NB4 (cell line): ENCODE measurements at regions not wholly inside any gene's neighbourhood (a gene's known extent, or its start where the extent isn't known, plus 50 kb on each side); places are given as distances from the start of the nearest gene placed in this dataset.

Experiments
- CTCF ChIP-seq: IDR thresholded peaks from one replicate; pipeline ENCODE4 v1.5.1; 2012; ENCODE audit warnings: low read depth, low read length
- MYC ChIP-seq: IDR thresholded peaks from 2 replicates; pipeline ENCODE4 v1.6.1; 2011; ENCODE audit warnings: low read depth, low read length

GRCh38 chr3:30256474-30256873, 349.9 kb upstream of the TGFBR2 start:
- TF ChIP-seq CTCF (no peak), MYC (no peak)
